Loucy (cell line): ENCODE measurements at regions not wholly inside any gene's neighbourhood (a gene's known extent, or its start where the extent isn't known, plus 50 kb on each side); places are given as distances from the start of the nearest gene placed in this dataset.

Experiments used
- CTCF ChIP-seq: fragments of 200-600 bp; sonication (generic); conservative IDR thresholded peaks from 2 replicates; pipeline ENCODE4 v1.5.1; 2014; ENCODE audit warnings: mild to moderate bottlenecking, antibody characterized with exemption, low read length
- EZH2phosphoT487 ChIP-seq: fragments of 200-600 bp; IDR thresholded peaks from 2 replicates; pipeline ENCODE4 v1.6.1; 2018; ENCODE audit warnings: antibody characterized with exemption, mild to moderate bottlenecking, moderate library complexity, borderline replicate concordance

GRCh38 chr20:20967564-20968184, 138.5 kb downstream of the LINC00237 start:
- TF ChIP-seq CTCF: no peak
- no peak for TF ChIP-seq EZH2phosphoT487
